Keratinocyte (primary cell): ENCODE measurements at regions not wholly inside any gene's neighbourhood (a gene's known extent, or its start where the extent isn't known, plus 50 kb on each side); places are given as distances from the start of the nearest gene placed in this dataset.

ENCODE experiments used
- EZH2 ChIP-seq: IDR thresholded peaks from one replicate; pipeline ENCODE4 v1.6.1; 2012; ENCODE audit warnings: inconsistent platforms, mild to moderate bottlenecking, low read length, moderate library complexity
- TF ChIP-seq, protein P1 (sequence below), 3 experiments: IDR thresholded peaks in 1 of 3; conservative IDR thresholded peaks in 1 of 3; optimal IDR thresholded peaks in 1 of 3; 2 replicates in 2 of 3; 3 replicates in 1 of 3; pipeline versions ENCODE3 to v1.5.1; 2011; ENCODE audit warnings: low read length in 3 of 3, mild to moderate bottlenecking in 3 of 3, moderate library complexity in 2 of 3, control low read depth in 1 of 3, inconsistent platforms in 1 of 3; ENCODE audit not compliant: insufficient read depth in 2 of 3; ENCODE audit errors: extremely low read depth in 1 of 3

DNA sequence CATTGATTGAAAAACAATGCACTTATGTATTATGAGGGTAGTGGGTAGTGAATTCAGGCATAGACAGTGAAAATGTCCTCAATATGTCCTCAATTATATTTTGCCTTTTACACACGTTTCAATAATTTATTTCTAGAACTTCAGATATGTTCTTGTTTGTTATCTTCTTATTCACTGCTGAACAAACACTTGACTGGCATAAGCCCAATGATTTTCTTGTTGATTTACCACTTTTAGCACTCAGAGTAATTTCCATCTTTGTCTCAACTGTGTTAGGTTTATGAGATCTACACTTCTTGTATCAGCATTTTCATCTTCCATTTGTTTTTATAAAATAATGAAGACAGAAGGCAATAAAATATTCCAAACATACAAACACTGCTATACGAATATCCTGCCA, 61.8 kb upstream of the DCC start:
- TF ChIP-seq, protein P1, sequence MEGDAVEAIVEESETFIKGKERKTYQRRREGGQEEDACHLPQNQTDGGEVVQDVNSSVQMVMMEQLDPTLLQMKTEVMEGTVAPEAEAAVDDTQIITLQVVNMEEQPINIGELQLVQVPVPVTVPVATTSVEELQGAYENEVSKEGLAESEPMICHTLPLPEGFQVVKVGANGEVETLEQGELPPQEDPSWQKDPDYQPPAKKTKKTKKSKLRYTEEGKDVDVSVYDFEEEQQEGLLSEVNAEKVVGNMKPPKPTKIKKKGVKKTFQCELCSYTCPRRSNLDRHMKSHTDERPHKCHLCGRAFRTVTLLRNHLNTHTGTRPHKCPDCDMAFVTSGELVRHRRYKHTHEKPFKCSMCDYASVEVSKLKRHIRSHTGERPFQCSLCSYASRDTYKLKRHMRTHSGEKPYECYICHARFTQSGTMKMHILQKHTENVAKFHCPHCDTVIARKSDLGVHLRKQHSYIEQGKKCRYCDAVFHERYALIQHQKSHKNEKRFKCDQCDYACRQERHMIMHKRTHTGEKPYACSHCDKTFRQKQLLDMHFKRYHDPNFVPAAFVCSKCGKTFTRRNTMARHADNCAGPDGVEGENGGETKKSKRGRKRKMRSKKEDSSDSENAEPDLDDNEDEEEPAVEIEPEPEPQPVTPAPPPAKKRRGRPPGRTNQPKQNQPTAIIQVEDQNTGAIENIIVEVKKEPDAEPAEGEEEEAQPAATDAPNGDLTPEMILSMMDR (optimal IDR thresholded peaks at IDR 0.05 in 1 of 3, IDR thresholded peaks at IDR 0.05 in 1 of 3, conservative IDR thresholded peaks at IDR 0.05 in 1 of 3; ENCODE audit: extremely low read depth in 1 of 3, insufficient read depth in 2 of 3, low read length in 3 of 3), result no peak
- TF ChIP-seq EZH2, result no peak
